Uterus (tissue), 2 donors: ENCODE measurements at regions not wholly inside any gene's neighbourhood (a gene's known extent, or its start where the extent isn't known, plus 50 kb on each side); places are given as distances from the start of the nearest gene placed in this dataset.

Source experiments
- POLR2A ChIP-seq, 2 donors: fragments of 450-650 bp; IDR thresholded peaks; one replicate each; pipeline ENCODE4 v1.6.1; 2016; ENCODE audit warnings: antibody characterized with exemption in 2 of 2, mild to moderate bottlenecking in 1 of 2, moderate library complexity in 1 of 2
- TF ChIP-seq, protein P1 (sequence below), 4 experiments: fragments of 200-600 bp in 2 of 4; fragments of 450-650 bp in 2 of 4; sonication (generic) in 2 of 4; IDR thresholded peaks; one replicate each; pipeline ENCODE4 v1.5.1; 2016 to 2019; ENCODE audit warnings: antibody characterized with exemption in 4 of 4, mild to moderate bottlenecking in 2 of 4, moderate library complexity in 1 of 4

DNA sequence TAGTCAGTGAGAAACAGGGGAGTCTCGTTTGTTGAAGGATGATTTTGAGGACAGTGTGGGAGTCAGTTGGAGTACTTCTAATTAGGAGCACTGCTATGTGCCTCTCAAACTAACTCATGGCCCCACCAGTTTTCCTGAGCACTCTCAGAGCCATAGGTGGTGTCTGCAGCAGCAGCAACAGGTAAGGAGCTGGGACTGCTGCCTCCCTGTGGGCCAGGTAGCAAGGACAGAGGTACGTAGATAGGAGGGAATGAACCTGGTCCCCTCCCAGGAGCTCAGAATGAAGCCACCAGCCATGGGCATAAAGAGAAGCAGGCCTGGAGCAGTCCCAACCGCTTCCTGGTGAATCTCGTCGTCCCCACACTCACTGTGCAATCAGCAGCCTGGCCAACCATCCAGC lies 183.4 kb downstream of the BUD13 start:
- TF ChIP-seq, protein P1, sequence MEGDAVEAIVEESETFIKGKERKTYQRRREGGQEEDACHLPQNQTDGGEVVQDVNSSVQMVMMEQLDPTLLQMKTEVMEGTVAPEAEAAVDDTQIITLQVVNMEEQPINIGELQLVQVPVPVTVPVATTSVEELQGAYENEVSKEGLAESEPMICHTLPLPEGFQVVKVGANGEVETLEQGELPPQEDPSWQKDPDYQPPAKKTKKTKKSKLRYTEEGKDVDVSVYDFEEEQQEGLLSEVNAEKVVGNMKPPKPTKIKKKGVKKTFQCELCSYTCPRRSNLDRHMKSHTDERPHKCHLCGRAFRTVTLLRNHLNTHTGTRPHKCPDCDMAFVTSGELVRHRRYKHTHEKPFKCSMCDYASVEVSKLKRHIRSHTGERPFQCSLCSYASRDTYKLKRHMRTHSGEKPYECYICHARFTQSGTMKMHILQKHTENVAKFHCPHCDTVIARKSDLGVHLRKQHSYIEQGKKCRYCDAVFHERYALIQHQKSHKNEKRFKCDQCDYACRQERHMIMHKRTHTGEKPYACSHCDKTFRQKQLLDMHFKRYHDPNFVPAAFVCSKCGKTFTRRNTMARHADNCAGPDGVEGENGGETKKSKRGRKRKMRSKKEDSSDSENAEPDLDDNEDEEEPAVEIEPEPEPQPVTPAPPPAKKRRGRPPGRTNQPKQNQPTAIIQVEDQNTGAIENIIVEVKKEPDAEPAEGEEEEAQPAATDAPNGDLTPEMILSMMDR (IDR thresholded peaks at IDR 0.05), result no peak
- no peak for TF ChIP-seq POLR2A (IDR thresholded peaks at IDR 0.05)
